MCF 10A (cell line): ENCODE measurements at regions not wholly inside any gene's neighbourhood (a gene's known extent, or its start where the extent isn't known, plus 50 kb on each side); places are given as distances from the start of the nearest gene placed in this dataset.

Experiments used
- BruUV-seq: library from RNA; stranded (reverse); fragments of 400-500 nt; replicated peaks from 2 replicates; lab custom pipeline; 2021; lab: Mats Ljungman, UMichigan
- CTCF ChIA-PET: fragments of 300-600 bp; sonication (Branson Sonifier 250); formaldehyde crosslinking; extraction: SDS; loops from one replicate; lab custom pipeline; 2021; ENCODE audit warnings: antibody characterized with exemption, inconsistent platforms; lab: Yijun Ruan, JAX
- POLR2A ChIA-PET: fragments of 300-600, 350-650 bp; sonication (Branson Sonifier 250); formaldehyde crosslinking; extraction: SDS; loops from one replicate; lab custom pipeline; 2020; ENCODE audit warnings: antibody characterized with exemption, inconsistent platforms; lab: Yijun Ruan, JAX
- DNase-seq: peaks from one replicate; pipeline ENCODE4 v3.0.0-alpha.2; 2018; ENCODE audit not compliant: unreplicated experiment
- H3K27ac Mint-ChIP-seq: one replicate; pipeline ENCODE4 v1.8.0; 2022; ENCODE audit warnings: mild to moderate bottlenecking, low read depth, mixed read lengths; ENCODE audit not compliant: unreplicated experiment
- H3K27me3 Mint-ChIP-seq: one replicate; pipeline ENCODE4 v1.8.0; 2022; ENCODE audit warnings: mixed read lengths; ENCODE audit not compliant: insufficient read depth, unreplicated experiment
- H3K36me3 Mint-ChIP-seq: one replicate; pipeline ENCODE4 v1.8.0; 2022; ENCODE audit warnings: mild to moderate bottlenecking, moderate library complexity, mixed read lengths; ENCODE audit not compliant: insufficient read depth, unreplicated experiment
- H3K4me1 Mint-ChIP-seq: one replicate; pipeline ENCODE4 v1.8.0; 2022; ENCODE audit warnings: mixed read lengths; ENCODE audit not compliant: insufficient read depth, unreplicated experiment
- H3K4me3 Mint-ChIP-seq: one replicate; pipeline ENCODE4 v1.8.0; 2022; ENCODE audit warnings: mild to moderate bottlenecking, moderate library complexity, mixed read lengths; ENCODE audit not compliant: unreplicated experiment
- H3K9me3 Mint-ChIP-seq: one replicate; pipeline ENCODE4 v1.8.0; 2022; ENCODE audit warnings: mixed read lengths; ENCODE audit not compliant: unreplicated experiment
- intact Hi-C: fragments of 100-400 bp; cut with micrococcal nuclease; formaldehyde crosslinking; loops from 2 replicates; pipeline ENCODE4 v1.14.1; 2022
- TF ChIP-seq, protein P1 (sequence below): fragments of 200-600 bp; IDR thresholded peaks from one replicate; pipeline ENCODE4 v1.8.0; 2022; ENCODE audit warnings: antibody characterized with exemption, mild to moderate bottlenecking; ENCODE audit not compliant: unreplicated experiment

DNA sequence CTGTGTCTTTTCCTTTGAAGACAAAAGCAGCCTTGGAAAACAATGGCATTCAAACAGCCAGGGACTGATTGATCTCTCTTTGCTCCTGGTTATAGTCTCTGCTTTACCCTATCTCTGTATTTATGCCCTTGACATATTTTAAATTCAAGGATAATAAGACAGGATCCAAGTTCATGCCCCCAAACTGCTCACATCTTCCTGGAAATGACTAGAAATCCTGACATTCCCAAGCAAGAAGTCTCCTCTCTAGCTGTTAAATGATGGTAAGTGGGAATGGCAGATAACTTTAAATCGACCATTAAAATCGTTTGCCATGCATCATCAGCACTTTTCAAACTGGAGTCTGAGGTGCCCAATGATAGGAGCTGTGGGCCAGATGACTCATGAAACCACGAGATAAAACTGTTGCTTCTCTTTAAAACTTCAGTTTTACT is 435.6 kb downstream of the FOXO1 start:
- Mint-ChIP-seq H3K27ac (no peak overlapping the region), H3K4me1 (peaks cover 51% of the 10 kb centered on the region), H3K36me3 (no peaks in the 10 kb centered on the region), H3K4me3 (no peak overlapping the region), H3K27me3 (no peaks in the 10 kb centered on the region), H3K9me3 (peaks cover 7% of the 10 kb centered on the region)
- TF ChIP-seq, protein P1, sequence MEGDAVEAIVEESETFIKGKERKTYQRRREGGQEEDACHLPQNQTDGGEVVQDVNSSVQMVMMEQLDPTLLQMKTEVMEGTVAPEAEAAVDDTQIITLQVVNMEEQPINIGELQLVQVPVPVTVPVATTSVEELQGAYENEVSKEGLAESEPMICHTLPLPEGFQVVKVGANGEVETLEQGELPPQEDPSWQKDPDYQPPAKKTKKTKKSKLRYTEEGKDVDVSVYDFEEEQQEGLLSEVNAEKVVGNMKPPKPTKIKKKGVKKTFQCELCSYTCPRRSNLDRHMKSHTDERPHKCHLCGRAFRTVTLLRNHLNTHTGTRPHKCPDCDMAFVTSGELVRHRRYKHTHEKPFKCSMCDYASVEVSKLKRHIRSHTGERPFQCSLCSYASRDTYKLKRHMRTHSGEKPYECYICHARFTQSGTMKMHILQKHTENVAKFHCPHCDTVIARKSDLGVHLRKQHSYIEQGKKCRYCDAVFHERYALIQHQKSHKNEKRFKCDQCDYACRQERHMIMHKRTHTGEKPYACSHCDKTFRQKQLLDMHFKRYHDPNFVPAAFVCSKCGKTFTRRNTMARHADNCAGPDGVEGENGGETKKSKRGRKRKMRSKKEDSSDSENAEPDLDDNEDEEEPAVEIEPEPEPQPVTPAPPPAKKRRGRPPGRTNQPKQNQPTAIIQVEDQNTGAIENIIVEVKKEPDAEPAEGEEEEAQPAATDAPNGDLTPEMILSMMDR, result no peak
- intact Hi-C loops, result no loop called here
- BruUV-seq, result no TSS peak
- CTCF ChIA-PET, result interaction anchor here (0.6 to 0.7 kb wide), 2 partner anchors 72 to 219 kb away, joined by 3 to 4 read pairs; no protein-coding TSS in a partner anchor
- peak; percentile 55 for DNase-seq
- POLR2A ChIA-PET, result interaction anchor here (0.8 to 1.2 kb wide), 5 partner anchors 9 to 288 kb away, joined by 3 to 4 read pairs (median 3); no protein-coding TSS in a partner anchor

DNA sequence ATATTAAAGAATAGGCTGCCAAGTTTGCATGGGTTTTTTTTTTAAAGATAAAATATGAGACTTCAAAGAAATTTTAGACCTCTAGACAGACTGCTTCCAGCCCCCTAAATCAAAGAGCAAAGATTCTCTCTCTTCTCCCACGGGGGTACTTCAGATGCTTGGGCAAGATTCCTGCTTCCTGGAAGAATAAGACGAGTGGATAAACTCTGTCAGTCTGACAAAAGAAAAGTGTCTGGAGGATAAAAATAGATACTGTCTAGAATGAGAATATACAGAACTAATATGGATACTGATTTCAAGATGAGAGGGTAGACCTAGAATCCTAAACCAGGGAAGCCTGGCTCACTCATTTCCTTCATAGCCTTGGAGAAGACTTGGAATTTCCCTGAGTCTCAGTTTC is 435.1 kb downstream of the FOXO1 start:
- peaks cover 56% of the 10 kb centered on the region for H3K4me1 Mint-ChIP-seq
- intact Hi-C loops, result no loop called here
- H3K36me3 Mint-ChIP-seq, result no peaks in the 10 kb centered on the region
- TF ChIP-seq, protein P1, result no peak
- POLR2A ChIA-PET, result interaction anchor here (0.8 to 3.8 kb wide), 6 partner anchors 9 to 289 kb away, joined by 3 to 23 read pairs (median 3); no protein-coding TSS in a partner anchor
- H3K4me3 Mint-ChIP-seq, result no peak overlapping the region
- H3K27me3 Mint-ChIP-seq, result no peaks in the 10 kb centered on the region
- CTCF ChIA-PET, result interaction anchor here (0.7 to 0.8 kb wide), 2 partner anchors 51 to 73 kb away, joined by 3 to 4 read pairs; no protein-coding TSS in a partner anchor
- no peak overlapping the region for H3K27ac Mint-ChIP-seq
- no peak for DNase-seq
- H3K9me3 Mint-ChIP-seq, result peaks cover 7% of the 10 kb centered on the region
- no TSS peak for BruUV-seq

DNA sequence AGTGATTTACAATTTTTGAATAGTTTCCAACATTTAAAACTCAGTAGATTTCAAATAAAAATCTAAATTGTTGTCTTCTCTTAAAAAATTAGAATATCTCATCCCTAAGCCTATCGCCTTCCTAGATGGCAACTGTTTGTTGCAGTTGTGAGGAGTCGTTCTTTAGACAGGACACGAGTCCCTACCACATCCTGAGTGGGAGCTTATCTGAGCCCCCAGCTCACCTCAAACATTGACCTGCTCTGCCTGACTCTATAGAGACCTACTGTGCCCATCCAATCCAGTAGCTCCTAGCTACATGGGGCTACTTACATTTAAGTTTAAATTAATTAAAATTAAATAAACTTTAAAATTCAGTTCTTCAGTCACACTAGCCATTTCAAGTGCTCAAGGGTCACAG is 434.7 kb downstream of the FOXO1 start:
- POLR2A ChIA-PET, result interaction anchor here (1.1 to 3.8 kb wide), 5 partner anchors 10 to 175 kb away, joined by 3 to 23 read pairs (median 3); no protein-coding TSS in a partner anchor
- H3K36me3 Mint-ChIP-seq, result no peaks in the 10 kb centered on the region
- BruUV-seq, result no TSS peak
- no peak for DNase-seq
- intact Hi-C loops, result no loop called here
- TF ChIP-seq, protein P1, result no peak
- peaks cover 7% of the 10 kb centered on the region for H3K9me3 Mint-ChIP-seq
- H3K27ac Mint-ChIP-seq, result no peak overlapping the region
- CTCF ChIA-PET, result interaction anchor here (0.6 to 0.8 kb wide), 4 partner anchors 52 to 118 kb away, joined by 3 to 5 read pairs (median 4); no protein-coding TSS in a partner anchor
- peaks cover 60% of the 10 kb centered on the region for H3K4me1 Mint-ChIP-seq
- H3K27me3 Mint-ChIP-seq, result no peaks in the 10 kb centered on the region
- H3K4me3 Mint-ChIP-seq, result no peak overlapping the region

DNA sequence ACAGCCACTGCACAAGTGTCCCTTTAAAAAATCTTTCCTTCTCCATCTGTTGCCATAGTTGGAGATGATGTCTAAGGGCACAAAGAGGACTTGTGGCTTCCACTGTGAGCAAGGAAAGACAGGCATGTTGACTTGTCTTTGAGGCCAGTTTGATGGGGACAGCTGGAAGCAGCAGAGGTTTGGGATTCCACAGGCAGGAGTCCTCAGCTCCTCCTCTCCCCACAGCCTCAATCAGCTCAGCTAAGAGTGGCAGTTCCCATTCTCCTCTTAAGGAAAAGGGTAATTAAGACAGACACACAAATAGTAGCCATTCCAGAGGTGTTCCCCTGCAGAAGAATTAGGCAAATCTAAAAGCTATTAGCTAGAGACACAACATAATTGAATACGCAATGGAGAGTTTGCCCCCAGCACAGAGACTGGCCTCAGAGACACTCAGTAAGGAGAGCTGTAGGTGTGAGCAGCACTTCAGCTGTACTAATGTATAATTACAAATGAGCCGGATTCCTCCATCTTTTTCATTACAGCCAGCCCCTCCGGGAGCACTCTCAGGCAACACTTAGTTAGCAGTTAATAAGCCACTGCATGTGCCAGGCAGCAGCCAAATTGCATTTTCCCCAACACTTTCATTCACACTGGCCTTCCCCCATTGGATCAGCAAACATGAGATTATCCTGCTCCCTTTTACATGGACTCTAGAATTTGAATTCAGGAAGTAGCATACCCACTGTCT is 434.0 kb downstream of the FOXO1 start:
- Mint-ChIP-seq H3K36me3 (no peaks in the 10 kb centered on the region), H3K4me1 (peaks cover 66% of the 10 kb centered on the region), H3K27me3 (no peaks in the 10 kb centered on the region), H3K4me3 (no peak overlapping the region), H3K9me3 (peaks cover 7% of the 10 kb centered on the region), H3K27ac (no peak overlapping the region)
- no TSS peak for BruUV-seq
- TF ChIP-seq, protein P1, result no peak
- DNase-seq, result no peak
- intact Hi-C loops, result no loop called here
- ChIA-PET POLR2A (interaction anchor here (0.6 to 3.8 kb wide), 8 partner anchors 11 to 336 kb away, joined by 3 to 23 read pairs (median 3); no protein-coding TSS in a partner anchor), CTCF (interaction anchor here (0.5 to 1.4 kb wide), 8 partner anchors 11 to 175 kb away, joined by 3 to 5 read pairs (median 4); no protein-coding TSS in a partner anchor)
